Neural progenitor cell (in vitro differentiated cells): ENCODE measurements at regions not wholly inside any gene's neighbourhood (a gene's known extent, or its start where the extent isn't known, plus 50 kb on each side); places are given as distances from the start of the nearest gene placed in this dataset.

Source experiments
- EZH2 ChIP-seq: fragments of 200-600 bp; sonication (generic); IDR thresholded peaks from 2 replicates; pipeline ENCODE4 v1.6.1; 2017; ENCODE audit warnings: antibody characterized with exemption, mild to moderate bottlenecking, moderate library complexity
- EZH2phosphoT487 ChIP-seq: fragments of 200-600 bp; sonication (generic); IDR thresholded peaks from 2 replicates; pipeline ENCODE4 v1.6.1; 2017; ENCODE audit warnings: antibody characterized with exemption
- TF ChIP-seq, protein P1 (sequence below): fragments of 200-600 bp; sonication (generic); IDR thresholded peaks from 2 replicates; pipeline ENCODE4 v1.5.1; 2017; ENCODE audit warnings: antibody characterized with exemption, mild to moderate bottlenecking

DNA sequence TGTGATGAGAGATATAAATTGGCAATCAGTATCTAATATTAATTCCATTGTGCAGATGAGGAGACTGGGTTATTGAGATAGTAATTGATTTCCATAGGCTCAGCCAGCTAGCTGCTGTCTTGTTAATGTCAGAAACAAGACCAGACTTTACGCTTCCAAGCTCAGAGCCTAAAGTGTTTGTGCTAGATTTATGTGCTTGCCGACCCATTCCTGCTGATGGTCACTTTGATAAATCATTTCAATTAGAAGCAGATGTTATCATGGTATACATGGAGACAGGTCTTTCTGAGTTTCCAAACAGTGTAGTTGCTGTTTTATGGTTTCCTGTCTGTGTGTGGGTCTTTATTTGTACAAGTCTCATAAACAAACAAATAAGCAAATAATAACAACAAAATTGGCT is 92.8 kb downstream of the AQP4 start:
- TF ChIP-seq, protein P1, sequence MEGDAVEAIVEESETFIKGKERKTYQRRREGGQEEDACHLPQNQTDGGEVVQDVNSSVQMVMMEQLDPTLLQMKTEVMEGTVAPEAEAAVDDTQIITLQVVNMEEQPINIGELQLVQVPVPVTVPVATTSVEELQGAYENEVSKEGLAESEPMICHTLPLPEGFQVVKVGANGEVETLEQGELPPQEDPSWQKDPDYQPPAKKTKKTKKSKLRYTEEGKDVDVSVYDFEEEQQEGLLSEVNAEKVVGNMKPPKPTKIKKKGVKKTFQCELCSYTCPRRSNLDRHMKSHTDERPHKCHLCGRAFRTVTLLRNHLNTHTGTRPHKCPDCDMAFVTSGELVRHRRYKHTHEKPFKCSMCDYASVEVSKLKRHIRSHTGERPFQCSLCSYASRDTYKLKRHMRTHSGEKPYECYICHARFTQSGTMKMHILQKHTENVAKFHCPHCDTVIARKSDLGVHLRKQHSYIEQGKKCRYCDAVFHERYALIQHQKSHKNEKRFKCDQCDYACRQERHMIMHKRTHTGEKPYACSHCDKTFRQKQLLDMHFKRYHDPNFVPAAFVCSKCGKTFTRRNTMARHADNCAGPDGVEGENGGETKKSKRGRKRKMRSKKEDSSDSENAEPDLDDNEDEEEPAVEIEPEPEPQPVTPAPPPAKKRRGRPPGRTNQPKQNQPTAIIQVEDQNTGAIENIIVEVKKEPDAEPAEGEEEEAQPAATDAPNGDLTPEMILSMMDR: no peak
- TF ChIP-seq EZH2 (no peak), EZH2phosphoT487 (no peak)
